ENCODE measurements at regions not wholly inside any gene's neighbourhood (a gene's known extent, or its start where the extent isn't known, plus 50 kb on each side); places are given as distances from the start of the nearest gene placed in this dataset.
"Not testable (repeated sequence)": the region's sequence is repeated elsewhere in the genome, so short reads cannot be mapped to it uniquely, and the experiment has no call there.

DNA sequence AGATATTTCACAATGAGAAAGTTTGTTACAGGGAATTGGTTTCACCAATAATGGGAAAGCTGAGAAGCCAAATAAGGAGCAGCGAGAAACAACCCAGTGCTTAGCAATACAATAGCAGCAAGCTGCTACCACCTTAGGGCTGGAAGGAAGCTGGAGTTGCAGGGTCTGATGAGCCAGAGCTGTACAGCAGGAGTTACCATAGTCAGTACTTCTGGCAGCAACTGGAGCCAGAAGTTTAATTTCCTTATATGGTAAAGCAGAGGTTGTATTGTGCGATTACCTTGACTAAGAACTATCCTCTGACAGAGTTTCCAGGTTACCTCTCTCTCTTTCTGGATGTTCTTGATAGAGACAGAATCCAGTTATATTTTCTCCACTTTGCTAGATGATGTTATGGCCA is 137.1 kb upstream of the OLIG3 start:
- H3K4me2 ChIP-seq (ENCODE audit: unreplicated experiment) = no peak overlapping the region
- in situ Hi-C loops (cut with MboI) = loop anchor here (25.0 kb wide), 1 partner anchor 369 kb away; no protein-coding TSS in a partner anchor
- H3K9ac ChIP-seq = no peak overlapping the region
- no peak overlapping the region for H2AFZ ChIP-seq
- H3K79me2 ChIP-seq (ENCODE audit: insufficient read depth) = no peaks in the 10 kb centered on the region
- H3K4me1 ChIP-seq (ENCODE audit: insufficient read depth) = no peaks in the 10 kb centered on the region
- WGBS, 2 experiments (ENCODE audit: low coverage in 1 of 2, low lambda C conversion rate in 2 of 2, missing lambda C conversion rate in 2 of 2) = 68 to 69% methylated on average over 2 of the region's 2 CpGs
- H3K27me3 ChIP-seq (replicated peaks; ENCODE audit: insufficient read depth) = peaks cover 8% of the 10 kb centered on the region
- no peaks in the 10 kb centered on the region for H3K36me3 ChIP-seq (ENCODE audit: low read depth)
- H3K9me3 ChIP-seq (ENCODE audit: low read depth) = no peaks in the 10 kb centered on the region
- H3K4me3 ChIP-seq = no peak overlapping the region
- H4K20me1 ChIP-seq (ENCODE audit: insufficient read depth) = no peaks in the 10 kb centered on the region
- no peak for DNase-seq
- TF ChIP-seq EZH2 (IDR thresholded peaks at IDR 0.05; ENCODE audit: insufficient read depth, poor library complexity, severe bottlenecking) (no peak), EZH2phosphoT487 (IDR thresholded peaks at IDR 0.05; ENCODE audit: insufficient read depth, low read depth) (no peak)
- no peaks in the 10 kb centered on the region for H3K9me2 ChIP-seq (ENCODE audit: insufficient read depth)
- H3F3A ChIP-seq (ENCODE audit: insufficient read depth) = no peaks in the 10 kb centered on the region
- no peak overlapping the region for H3K27ac ChIP-seq

DNA sequence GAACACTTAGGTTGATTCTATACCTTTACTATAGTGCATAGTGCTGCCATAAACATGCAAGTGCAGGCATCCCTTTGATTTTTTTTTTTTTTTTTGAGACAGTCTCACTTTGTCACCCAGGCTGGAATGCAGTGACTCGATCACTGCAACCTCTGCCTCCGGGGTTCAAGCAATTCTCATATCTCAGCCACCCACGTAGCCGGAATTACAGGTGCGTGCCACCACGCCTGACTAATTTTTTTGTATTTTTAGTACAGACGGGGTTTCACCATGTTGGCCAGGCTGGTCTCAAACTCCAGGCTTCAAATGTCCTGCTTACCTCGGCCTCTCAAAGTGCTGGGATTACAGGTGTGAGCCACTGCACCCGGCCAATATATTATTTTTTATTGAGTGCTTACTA is 140.0 kb upstream of the OLIG3 start:
- 79% methylated on average over 9 of the region's 9 CpGs for WGBS, 2 experiments (ENCODE audit: low coverage in 1 of 2, low lambda C conversion rate in 2 of 2, missing lambda C conversion rate in 2 of 2)
- H2AFZ ChIP-seq; H3K4me3 ChIP-seq; H3K79me2 ChIP-seq (ENCODE audit: insufficient read depth); H3K4me1 ChIP-seq (ENCODE audit: insufficient read depth); H3K9me3 ChIP-seq (ENCODE audit: low read depth); H4K20me1 ChIP-seq (ENCODE audit: insufficient read depth); H3K4me2 ChIP-seq (ENCODE audit: unreplicated experiment); H3F3A ChIP-seq (ENCODE audit: insufficient read depth); H3K36me3 ChIP-seq (ENCODE audit: low read depth); H3K9me2 ChIP-seq (ENCODE audit: insufficient read depth); DNase-seq; H3K9ac ChIP-seq; H3K27ac ChIP-seq; H3K27me3 ChIP-seq (replicated peaks; ENCODE audit: insufficient read depth): not testable (repeated sequence)
- in situ Hi-C loops (cut with MboI) = loop anchor here (25.0 kb wide), 1 partner anchor 372 kb away; no protein-coding TSS in a partner anchor

DNA sequence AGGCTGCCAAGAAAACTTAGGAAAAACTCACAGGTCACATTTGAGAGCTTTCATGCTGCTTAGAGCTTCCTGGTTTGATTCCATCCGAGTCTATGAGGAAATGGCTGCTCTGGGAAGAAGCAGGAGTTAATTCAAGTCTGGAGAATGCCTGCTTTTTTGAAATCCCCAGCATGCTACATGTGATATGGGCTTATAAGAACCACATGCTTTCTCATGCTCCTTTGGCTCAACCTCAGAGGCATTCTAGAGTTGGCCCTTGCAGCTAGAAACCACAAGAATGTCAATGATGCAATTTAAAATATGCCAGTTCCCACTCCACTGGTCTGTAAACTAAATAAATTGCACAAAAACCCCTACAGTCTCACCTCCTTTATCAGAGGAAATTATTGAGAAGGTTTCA is 142.9 kb upstream of the OLIG3 start:
- Histone ChIP-seq H3K4me2 (ENCODE audit: unreplicated experiment) (peak overlapping the region; percentile 42), H3K9me3 (ENCODE audit: low read depth) (no peaks in the 10 kb centered on the region), H3F3A (ENCODE audit: insufficient read depth) (0 out of 2 replicates have a peak, but pooled peaks cover 6% of the 10 kb centered on the region), H2AFZ (no peak overlapping the region; the same call in 1 of the 2 replicates), H3K27me3 (replicated peaks; ENCODE audit: insufficient read depth) (no peaks in the 10 kb centered on the region; the same call in 1 of the 2 replicates), H3K4me1 (ENCODE audit: insufficient read depth) (peaks cover 9% of the 10 kb centered on the region; the same call in 1 of the 2 replicates), H3K9ac (no peak overlapping the region), H4K20me1 (ENCODE audit: insufficient read depth) (no peaks in the 10 kb centered on the region), H3K36me3 (ENCODE audit: low read depth) (no peaks in the 10 kb centered on the region), H3K27ac (no peak overlapping the region), H3K9me2 (ENCODE audit: insufficient read depth) (no peaks in the 10 kb centered on the region), H3K79me2 (ENCODE audit: insufficient read depth) (no peaks in the 10 kb centered on the region), H3K4me3 (no peak overlapping the region)
- peak; percentile 92 for DNase-seq
- in situ Hi-C loops (cut with MboI) = loop anchor here (25.0 kb wide), 1 partner anchor 375 kb away; no protein-coding TSS in a partner anchor
- TF ChIP-seq EZH2phosphoT487 (IDR thresholded peaks at IDR 0.05; ENCODE audit: insufficient read depth, low read depth) (no peak), EZH2 (IDR thresholded peaks at IDR 0.05; ENCODE audit: insufficient read depth, poor library complexity, severe bottlenecking) (no peak)
- 0 to 7% methylated on average over 1 of the region's 1 CpG for WGBS, 2 experiments (ENCODE audit: low coverage in 1 of 2, low lambda C conversion rate in 2 of 2, missing lambda C conversion rate in 2 of 2)

DNA sequence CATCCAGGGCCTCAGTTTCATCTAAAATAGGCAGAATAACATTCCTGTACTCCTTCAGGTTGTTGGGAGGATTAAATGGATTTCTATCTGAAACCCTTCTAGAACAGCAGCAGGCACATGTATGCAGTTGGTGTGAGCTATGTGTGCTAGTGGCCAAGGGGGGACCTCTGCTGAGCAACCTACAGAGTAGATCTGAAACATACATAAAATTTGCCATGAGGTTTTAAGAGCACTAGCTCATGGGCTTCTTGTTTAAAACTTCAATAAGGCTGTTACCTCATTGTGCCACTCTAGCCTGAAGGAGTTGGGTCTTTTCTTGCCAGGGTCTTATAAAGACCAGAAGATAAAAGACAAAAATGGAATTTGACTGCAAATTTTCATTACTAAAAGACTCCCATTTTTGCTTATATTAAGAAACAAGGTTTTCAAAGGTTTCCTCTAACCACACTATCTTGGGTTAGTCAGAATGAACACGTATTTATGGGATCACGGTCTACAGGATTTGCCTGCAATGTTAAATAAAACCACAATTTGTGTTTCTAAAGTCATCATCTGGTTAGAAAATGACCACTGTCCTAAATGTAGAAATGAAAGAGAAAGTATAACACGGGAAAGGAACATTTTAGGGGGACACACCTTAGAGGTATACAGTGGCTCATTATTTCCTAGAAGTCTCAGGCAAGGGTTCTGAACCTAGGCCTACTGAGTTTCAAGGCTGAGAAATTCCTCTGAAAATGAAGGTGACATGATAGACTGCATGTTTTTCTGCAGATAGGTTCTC is 144.9 kb upstream of the OLIG3 start:
- Histone ChIP-seq H3K79me2 (ENCODE audit: insufficient read depth) (no peaks in the 10 kb centered on the region), H3K36me3 (ENCODE audit: low read depth) (no peaks in the 10 kb centered on the region), H3K4me1 (ENCODE audit: insufficient read depth) (peaks cover 9% of the 10 kb centered on the region; the same call in 1 of the 2 replicates), H3K9me3 (ENCODE audit: low read depth) (no peaks in the 10 kb centered on the region), H3K9me2 (ENCODE audit: insufficient read depth) (no peaks in the 10 kb centered on the region), H3K27me3 (replicated peaks; ENCODE audit: insufficient read depth) (no peaks in the 10 kb centered on the region), H3K4me2 (ENCODE audit: unreplicated experiment) (no peak overlapping the region), H3K4me3 (no peak overlapping the region), H4K20me1 (ENCODE audit: insufficient read depth) (no peaks in the 10 kb centered on the region), H2AFZ (no peak overlapping the region), H3K9ac (no peak overlapping the region), H3K27ac (no peak overlapping the region), H3F3A (ENCODE audit: insufficient read depth) (0 out of 2 replicates have a peak, but pooled peaks cover 6% of the 10 kb centered on the region)
- no peak for DNase-seq
- WGBS, 2 experiments (ENCODE audit: low coverage in 1 of 2, low lambda C conversion rate in 2 of 2, missing lambda C conversion rate in 2 of 2) = 64 to 72% methylated on average over 3 of the region's 3 CpGs
- in situ Hi-C loops (cut with MboI) = loop anchor here (25.0 kb wide), 1 partner anchor 377 kb away; no protein-coding TSS in a partner anchor
- TF ChIP-seq EZH2 (IDR thresholded peaks at IDR 0.05; ENCODE audit: insufficient read depth, poor library complexity, severe bottlenecking) (no peak), EZH2phosphoT487 (IDR thresholded peaks at IDR 0.05; ENCODE audit: insufficient read depth, low read depth) (no peak)

Measured in GM23248 (cell line).